IMR-90 (cell line): ENCODE measurements at regions not wholly inside any gene's neighbourhood (a gene's known extent, or its start where the extent isn't known, plus 50 kb on each side); places are given as distances from the start of the nearest gene placed in this dataset.

ENCODE experiments used
- ATAC-seq: fragments of 200-7000 bp; cut with Tn5 transposase; 2 replicates; pipeline ENCODE4 v1.9.1; 2020; ENCODE audit warnings: low read depth, mild to moderate bottlenecking, moderate library complexity
- BruUV-seq: library from RNA; stranded (reverse); fragments of 400-500 nt; replicated peaks from 2 replicates; lab custom pipeline; 2021; lab: Mats Ljungman, UMichigan
- CTCF ChIA-PET: fragments of 300-600 bp; formaldehyde crosslinking; extraction: SDS; loops from one replicate; lab custom pipeline; 2021; ENCODE audit warnings: antibody characterized with exemption; lab: Yijun Ruan, JAX
- POLR2A ChIA-PET: fragments of 300-600 bp; sonication (Branson Sonifier 250); formaldehyde crosslinking; loops from one replicate; lab custom pipeline; 2022; ENCODE audit warnings: antibody characterized with exemption; ENCODE audit not compliant: unreplicated experiment; lab: Charles Lee
- DNase-seq: peaks from one replicate; pipeline ENCODE4 v3.0.0; 2013
- H2AFZ ChIP-seq: replicated peaks from 2 replicates; pipeline ENCODE3; 2013; ENCODE audit warnings: low read length, mild to moderate bottlenecking; ENCODE audit not compliant: poor library complexity
- H2AK5ac ChIP-seq: 2 replicates; pipeline ENCODE4 v1.6.1; 2013; ENCODE audit warnings: low read depth, low read length, inconsistent platforms
- H2AK9ac ChIP-seq: replicated peaks from 2 replicates; pipeline ENCODE3; 2013; ENCODE audit warnings: mild to moderate bottlenecking, low read depth, low read length, moderate library complexity; ENCODE audit not compliant: poor library complexity
- H2BK120ac ChIP-seq: 2 replicates; pipeline ENCODE4 v1.6.1; 2013; ENCODE audit warnings: low read depth, low read length, inconsistent platforms
- H2BK15ac ChIP-seq: 3 replicates; pipeline ENCODE4 v1.6.1; 2013; ENCODE audit warnings: low read depth, low read length, inconsistent platforms
- H2BK20ac ChIP-seq: 2 replicates; pipeline ENCODE4 v1.6.1; 2013; ENCODE audit warnings: low read depth, mild to moderate bottlenecking, inconsistent platforms, low read length, moderate library complexity
- H2BK5ac ChIP-seq: 2 replicates; pipeline ENCODE4 v1.6.1; 2013; ENCODE audit warnings: mild to moderate bottlenecking, low read depth, low read length, inconsistent platforms; ENCODE audit not compliant: poor library complexity, severe bottlenecking
- H3K14ac ChIP-seq: replicated peaks from 2 replicates; pipeline ENCODE4 v1.6.1; 2013; ENCODE audit warnings: low read depth, low read length, inconsistent platforms
- H3K18ac ChIP-seq: 2 replicates; pipeline ENCODE4 v1.6.1; 2013; ENCODE audit warnings: low read depth, low read length, control low read depth
- H3K23ac ChIP-seq: 2 replicates; pipeline ENCODE4 v1.6.1; 2013; ENCODE audit warnings: low read depth, low read length, inconsistent platforms
- H3K27ac ChIP-seq: 2 replicates; pipeline ENCODE4 v1.5.1; 2013; ENCODE audit warnings: mild to moderate bottlenecking, control low read depth, low read length; ENCODE audit not compliant: insufficient read depth
- H3K27me3 ChIP-seq: 2 replicates; pipeline ENCODE4 v1.6.1; 2013; ENCODE audit warnings: low read length; ENCODE audit not compliant: control insufficient read depth, insufficient read depth
- H3K36me3 ChIP-seq: 2 replicates; pipeline ENCODE4 v1.6.1; 2013; ENCODE audit warnings: low read length, mixed read lengths; ENCODE audit not compliant: control insufficient read depth, insufficient read depth
- H3K4ac ChIP-seq: 2 replicates; pipeline ENCODE4 v1.6.1; 2013; ENCODE audit warnings: low read depth, low read length, inconsistent platforms
- H3K4me1 ChIP-seq: 2 replicates; pipeline ENCODE4 v1.6.1; 2013; ENCODE audit warnings: low read length, mixed read lengths; ENCODE audit not compliant: control insufficient read depth, insufficient read depth
- H3K4me2 ChIP-seq: 2 replicates; pipeline ENCODE4 v1.6.1; 2013; ENCODE audit warnings: low read depth, mild to moderate bottlenecking, control low read depth, low read length, moderate library complexity
- H3K4me3 ChIP-seq: 2 replicates; pipeline ENCODE4 v1.5.1; 2013; ENCODE audit warnings: low read depth, mild to moderate bottlenecking, control low read depth, low read length, moderate library complexity; ENCODE audit not compliant: insufficient read depth
- H3K56ac ChIP-seq: 2 replicates; pipeline ENCODE4 v1.6.1; 2013; ENCODE audit warnings: low read length, inconsistent platforms; ENCODE audit not compliant: insufficient read depth; ENCODE audit errors: extremely low read depth
- H3K79me1 ChIP-seq, 2 experiments: 2 replicates each; pipeline ENCODE4 v1.6.1; 2013; ENCODE audit warnings: low read length in 2 of 2, inconsistent platforms in 1 of 2, low read depth in 1 of 2
- H3K9ac ChIP-seq: 2 replicates; pipeline ENCODE4 v1.6.1; 2013; ENCODE audit warnings: low read depth, low read length, control low read depth
- H3K9me1 ChIP-seq: 2 replicates; pipeline ENCODE4 v1.6.1; 2013; ENCODE audit warnings: low read length, inconsistent platforms; ENCODE audit not compliant: insufficient read depth
- H3K9me3 ChIP-seq: 2 replicates; pipeline ENCODE4 v1.6.1; 2013; ENCODE audit warnings: low read length; ENCODE audit not compliant: control insufficient read depth, insufficient read depth
- H4K20me1 ChIP-seq: 2 replicates; pipeline ENCODE4 v1.6.1; 2013; ENCODE audit warnings: low read length, inconsistent platforms; ENCODE audit not compliant: insufficient read depth
- H4K5ac ChIP-seq: 2 replicates; pipeline ENCODE4 v1.6.1; 2013; ENCODE audit warnings: mild to moderate bottlenecking, low read depth, low read length, control low read depth
- H4K8ac ChIP-seq, 2 experiments: 2 replicates each; pipeline ENCODE4 v1.6.1; 2013; ENCODE audit warnings: low read depth in 2 of 2, low read length in 2 of 2, control low read depth in 1 of 2, inconsistent platforms in 1 of 2
- H4K91ac ChIP-seq: 2 replicates; pipeline ENCODE4 v1.6.1; 2013; ENCODE audit warnings: low read depth, low read length, inconsistent platforms; ENCODE audit not compliant: insufficient read depth
- ELK1 ChIP-seq: fragments of 150-350 bp; IDR thresholded peaks from 2 replicates; pipeline ENCODE4 v1.6.1; 2016; ENCODE audit warnings: low read depth, mild to moderate bottlenecking, low read length, moderate library complexity, borderline replicate concordance
- MAFK ChIP-seq: IDR thresholded peaks from 2 replicates; pipeline ENCODE4 v1.6.1; 2012; ENCODE audit warnings: low read depth, low read length, improper control_type of control experiment
- POLR2A ChIP-seq: IDR thresholded peaks from 2 replicates; pipeline ENCODE4 v1.6.1; 2012; ENCODE audit warnings: mild to moderate bottlenecking, low read depth, low read length
- RAD21 ChIP-seq: IDR thresholded peaks from 2 replicates; pipeline ENCODE4 v1.6.1; 2012; ENCODE audit warnings: low read length, improper control_type of control experiment
- USF2 ChIP-seq: fragments of 150-350 bp; IDR thresholded peaks from 2 replicates; pipeline ENCODE4 v1.6.1; 2017; ENCODE audit warnings: mild to moderate bottlenecking, antibody characterized with exemption, low read length, low read depth
- WGBS, 2 experiments: methylation state at CpG; one replicate each; pipeline versions ENCODE4 v1.1.5 to v1.1.7; 2013; ENCODE audit warnings: missing lambda C conversion rate in 2 of 2; ENCODE audit not compliant: insufficient read length in 1 of 2; ENCODE audit errors: extremely low coverage in 2 of 2; 5-methylcytosine and 5-hydroxymethylcytosine counted together
- dilution Hi-C: fragments of 300-500 bp; cut with HindIII; formaldehyde crosslinking; loops from one replicate; pipeline ENCODE4 v1.14.3; 2018; ENCODE audit warnings: low sequenced_read_pairs; ENCODE audit not compliant: unreplicated experiment
- in situ Hi-C: fragments of 300-500 bp; cut with MboI; formaldehyde crosslinking; loops from 3 replicates; pipeline ENCODE4 v1.14.3; 2019; ENCODE audit warnings: low sequenced_read_pairs, inconsistent platforms, mixed read lengths
- intact Hi-C: fragments of 100-400 bp; cut with micrococcal nuclease; formaldehyde crosslinking; loops from 2 replicates; pipeline ENCODE4 v1.10.0; 2022

- TF ChIP-seq RAD21 (no peak), MAFK (no peak), USF2 (no peak), POLR2A (no peak), ELK1 (no peak)
- H4K5ac ChIP-seq, result no peak overlapping the region
- H2BK120ac ChIP-seq, result no peak overlapping the region
- no peak overlapping the region for H4K91ac ChIP-seq
- H2BK20ac ChIP-seq, result no peak overlapping the region
- no peaks in the 10 kb centered on the region for H3K79me1 ChIP-seq
- no peak overlapping the region for H2BK15ac ChIP-seq
- H3K9me1 ChIP-seq, result no peaks in the 10 kb centered on the region
- BruUV-seq, result no TSS peak
- no peak overlapping the region for H3K4me2 ChIP-seq
- no peak overlapping the region for H3K4ac ChIP-seq
- intact Hi-C loops, result no loop called here
- dilution Hi-C loops, result no loop called here
- H3K18ac ChIP-seq, result no peak overlapping the region
- no peak overlapping the region for H3K9ac ChIP-seq
- H2BK5ac ChIP-seq, result no peak overlapping the region
- no peak overlapping the region for H3K14ac ChIP-seq
- H4K20me1 ChIP-seq, result no peaks in the 10 kb centered on the region
- no peaks in the 10 kb centered on the region for H3K9me3 ChIP-seq
- no peak overlapping the region for H3K23ac ChIP-seq
- DNase-seq (no peak), ATAC-seq (no peak)
- H2AFZ ChIP-seq, result no peak overlapping the region
- CTCF ChIA-PET, result interaction anchor here (0.6 to 1.6 kb wide), 2 partner anchors 17 to 18 kb away, joined by 3 to 9 read pairs; no protein-coding TSS in a partner anchor
- H2AK5ac ChIP-seq, result no peak overlapping the region
- no peak overlapping the region for H3K4me3 ChIP-seq
- H3K36me3 ChIP-seq, result no peaks in the 10 kb centered on the region
- no peak overlapping the region for H3K27ac ChIP-seq
- POLR2A ChIA-PET, result no interaction called here
- H3K56ac ChIP-seq, result no peak overlapping the region
- in situ Hi-C loops, result no loop called here
- no peaks in the 10 kb centered on the region for H3K27me3 ChIP-seq
- no peak overlapping the region for H2AK9ac ChIP-seq
- H3K4me1 ChIP-seq, result no peaks in the 10 kb centered on the region
- no peak overlapping the region for H4K8ac ChIP-seq
- WGBS, 2 experiments, result no CpG with 5 or more reads among the region's 3 CpGs
Observed at GRCh38 chr3:153688301-153689120, 432.7 kb upstream of the ARHGEF26 start.
